ENCODE measurements at regions not wholly inside any gene's neighbourhood (a gene's known extent, or its start where the extent isn't known, plus 50 kb on each side); places are given as distances from the start of the nearest gene placed in this dataset.

- TF ChIP-seq, protein P1, sequence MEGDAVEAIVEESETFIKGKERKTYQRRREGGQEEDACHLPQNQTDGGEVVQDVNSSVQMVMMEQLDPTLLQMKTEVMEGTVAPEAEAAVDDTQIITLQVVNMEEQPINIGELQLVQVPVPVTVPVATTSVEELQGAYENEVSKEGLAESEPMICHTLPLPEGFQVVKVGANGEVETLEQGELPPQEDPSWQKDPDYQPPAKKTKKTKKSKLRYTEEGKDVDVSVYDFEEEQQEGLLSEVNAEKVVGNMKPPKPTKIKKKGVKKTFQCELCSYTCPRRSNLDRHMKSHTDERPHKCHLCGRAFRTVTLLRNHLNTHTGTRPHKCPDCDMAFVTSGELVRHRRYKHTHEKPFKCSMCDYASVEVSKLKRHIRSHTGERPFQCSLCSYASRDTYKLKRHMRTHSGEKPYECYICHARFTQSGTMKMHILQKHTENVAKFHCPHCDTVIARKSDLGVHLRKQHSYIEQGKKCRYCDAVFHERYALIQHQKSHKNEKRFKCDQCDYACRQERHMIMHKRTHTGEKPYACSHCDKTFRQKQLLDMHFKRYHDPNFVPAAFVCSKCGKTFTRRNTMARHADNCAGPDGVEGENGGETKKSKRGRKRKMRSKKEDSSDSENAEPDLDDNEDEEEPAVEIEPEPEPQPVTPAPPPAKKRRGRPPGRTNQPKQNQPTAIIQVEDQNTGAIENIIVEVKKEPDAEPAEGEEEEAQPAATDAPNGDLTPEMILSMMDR (IDR thresholded peaks at IDR 0.05; ENCODE audit: poor library complexity), result no peak
- no peak for TF ChIP-seq EZH2 (IDR thresholded peaks at IDR 0.05; ENCODE audit: borderline replicate concordance)
- TF ChIP-seq EZH2phosphoT487 (IDR thresholded peaks at IDR 0.05; ENCODE audit: low read depth, severe bottlenecking, unreplicated experiment), result no peak
Measured at GRCh38 chr10:47225928-47226645, 73.9 kb upstream of the GDF10 start.

Data from hepatocyte (in vitro differentiated cells).